ENCODE measurements at regions not wholly inside any gene's neighbourhood (a gene's known extent, or its start where the extent isn't known, plus 50 kb on each side); places are given as distances from the start of the nearest gene placed in this dataset.
"Not testable (repeated sequence)": the region's sequence is repeated elsewhere in the genome, so short reads cannot be mapped to it uniquely, and the experiment has no call there.

DNA sequence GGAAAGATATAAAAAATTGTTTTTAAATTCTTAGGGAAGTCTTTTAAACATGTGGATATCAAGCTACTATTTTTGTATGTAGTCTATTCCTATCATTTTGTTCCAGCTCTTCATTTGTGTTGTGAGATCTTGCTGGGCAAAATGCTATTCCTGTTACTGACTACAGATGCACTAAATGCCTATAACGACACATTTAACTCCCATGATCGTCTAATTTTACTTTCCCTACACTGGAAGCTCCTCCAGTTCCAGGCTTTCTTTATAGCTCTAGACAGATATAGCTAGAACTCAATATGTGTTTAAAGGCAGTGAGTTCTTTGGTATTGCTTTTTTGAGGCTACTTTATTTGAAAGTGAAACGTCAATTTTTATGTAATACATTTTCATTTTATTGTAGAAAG lies 971.5 kb upstream of the CITED2 start:
- no peak for DNase-seq

DNA sequence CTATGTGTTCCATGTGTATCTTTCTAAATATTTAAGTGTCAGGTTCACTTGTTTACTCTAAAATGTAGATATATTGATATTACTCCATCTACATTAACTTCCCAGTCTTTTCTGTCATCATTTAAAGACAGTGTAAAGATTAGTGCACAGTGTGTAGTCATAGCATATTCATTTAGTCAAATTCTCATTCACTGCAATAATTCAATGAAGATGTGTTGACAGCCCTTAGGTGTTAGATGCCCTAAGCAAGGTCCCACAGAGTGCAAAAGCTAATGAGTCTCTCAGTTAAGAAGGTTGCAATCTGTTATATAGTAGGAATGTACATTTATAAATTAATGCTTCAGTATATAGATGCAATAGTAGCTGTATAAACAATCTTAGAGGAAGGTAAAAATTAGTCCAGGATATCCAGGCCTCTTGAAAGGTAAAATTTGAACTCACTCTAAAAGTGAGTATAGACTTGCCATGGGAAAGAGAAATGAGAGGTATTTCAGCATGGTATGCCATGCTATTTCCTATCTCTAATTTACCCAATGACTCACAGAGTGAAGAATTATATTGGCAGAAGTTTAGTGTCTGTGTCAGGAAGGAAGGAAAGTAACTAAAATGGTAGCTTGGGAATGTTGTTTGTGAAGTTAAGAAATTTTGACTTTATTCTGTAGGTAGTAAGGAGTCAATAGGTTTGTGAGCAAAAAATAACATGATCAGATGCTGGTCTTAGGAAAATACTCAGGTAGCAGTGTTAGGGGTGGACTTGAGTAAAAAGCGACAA lies 969.9 kb upstream of the CITED2 start:
- no peak for DNase-seq

DNA sequence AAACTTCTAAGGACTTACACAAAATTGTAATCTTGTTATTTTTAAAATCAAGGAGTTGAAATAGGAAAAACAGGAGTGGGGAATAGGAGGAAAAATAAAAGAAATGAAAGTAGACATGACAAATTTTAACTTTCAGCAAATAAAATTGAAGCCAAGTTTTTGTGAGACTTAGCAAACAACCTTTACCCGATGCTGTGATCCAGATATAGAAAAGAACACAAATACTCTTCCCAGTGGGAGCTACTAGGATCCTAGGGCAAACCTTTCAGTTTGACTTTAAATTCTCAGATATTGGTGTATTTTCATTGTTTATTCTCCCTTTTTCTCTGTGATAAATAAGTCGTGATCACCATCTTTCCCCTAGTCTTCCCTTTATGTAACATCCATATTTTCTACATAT lies 968.7 kb upstream of the CITED2 start:
- no peak for DNase-seq

DNA sequence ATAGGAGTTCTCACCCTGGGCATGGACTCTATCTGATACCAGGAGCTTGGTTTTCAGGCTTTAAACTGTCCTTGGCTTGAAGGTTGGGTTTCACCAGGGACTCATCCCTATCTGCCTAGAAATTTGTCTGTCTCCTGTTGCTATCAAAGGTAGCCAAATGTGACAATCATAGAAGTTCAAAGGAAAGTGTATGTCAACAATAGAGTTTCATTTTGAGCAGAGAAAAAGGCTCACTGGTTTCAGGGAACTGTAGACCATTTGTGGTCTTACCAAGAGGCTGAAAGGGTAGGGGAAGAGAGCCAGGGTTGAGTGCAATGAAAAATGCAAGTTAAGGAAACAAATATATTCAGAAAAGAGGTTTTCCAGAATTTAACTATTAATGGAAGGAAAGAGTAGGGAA lies 966.8 kb upstream of the CITED2 start:
- no peak for DNase-seq

DNA sequence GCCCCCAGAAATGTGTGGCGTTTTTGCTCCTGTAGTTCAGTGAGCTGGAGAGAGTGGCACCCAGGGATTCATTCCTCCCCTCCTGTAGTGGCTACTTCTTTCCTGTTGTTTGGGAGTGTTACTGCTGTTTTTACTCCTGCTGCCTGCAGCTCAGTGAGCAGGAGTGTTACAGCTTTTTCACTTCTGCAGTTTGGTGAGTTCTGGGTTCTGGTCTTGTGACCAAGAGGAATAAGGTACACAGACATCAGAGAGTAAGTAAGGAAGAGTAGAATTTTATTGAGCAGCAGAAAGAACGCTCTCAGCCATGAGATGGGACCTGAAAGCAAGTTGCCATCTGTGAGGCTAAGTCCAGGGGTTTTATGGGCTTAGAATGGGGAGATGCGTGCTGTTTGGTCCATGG lies 966.3 kb upstream of the CITED2 start:
- DNase-seq = no peak

DNA sequence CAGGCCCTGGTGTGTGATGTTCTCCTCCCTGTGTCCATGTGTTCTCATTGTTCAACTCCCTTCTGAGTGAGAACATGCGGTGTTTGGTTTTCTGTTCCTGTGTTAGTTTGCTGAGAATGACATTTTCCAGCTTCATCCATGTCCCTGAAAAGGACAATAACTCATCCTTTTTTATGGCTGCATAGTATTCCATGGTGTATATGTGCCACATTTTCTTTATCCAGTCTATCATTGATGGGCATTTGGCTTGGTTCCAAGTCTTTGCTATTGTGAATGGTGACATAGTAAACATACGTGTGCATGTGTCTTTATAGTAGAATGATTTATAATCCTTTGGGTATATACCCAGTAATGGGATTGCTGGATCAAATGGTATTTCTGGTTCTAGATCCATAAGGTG lies 964.6 kb upstream of the CITED2 start:
- DNase-seq = not testable (repeated sequence)

DNA sequence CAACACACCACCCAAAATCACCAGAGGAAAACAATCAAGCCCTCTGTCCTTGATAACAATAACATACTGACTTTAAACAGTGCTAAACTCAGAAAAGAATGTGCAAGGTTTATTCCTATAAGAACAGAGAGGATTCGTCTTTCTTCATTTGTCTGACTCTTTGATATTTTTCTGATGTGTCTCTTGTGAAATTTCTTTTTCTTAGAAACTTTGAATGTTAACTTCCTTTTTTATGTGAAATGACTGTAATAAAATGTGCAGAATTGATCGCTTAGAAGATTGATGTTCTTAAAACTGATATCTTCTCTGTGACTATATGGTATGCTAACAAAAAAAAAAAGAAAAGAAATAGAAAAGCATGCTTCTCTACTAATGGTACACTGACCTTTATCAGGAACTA lies 947.4 kb upstream of the CITED2 start:
- DNase-seq = no peak

DNA sequence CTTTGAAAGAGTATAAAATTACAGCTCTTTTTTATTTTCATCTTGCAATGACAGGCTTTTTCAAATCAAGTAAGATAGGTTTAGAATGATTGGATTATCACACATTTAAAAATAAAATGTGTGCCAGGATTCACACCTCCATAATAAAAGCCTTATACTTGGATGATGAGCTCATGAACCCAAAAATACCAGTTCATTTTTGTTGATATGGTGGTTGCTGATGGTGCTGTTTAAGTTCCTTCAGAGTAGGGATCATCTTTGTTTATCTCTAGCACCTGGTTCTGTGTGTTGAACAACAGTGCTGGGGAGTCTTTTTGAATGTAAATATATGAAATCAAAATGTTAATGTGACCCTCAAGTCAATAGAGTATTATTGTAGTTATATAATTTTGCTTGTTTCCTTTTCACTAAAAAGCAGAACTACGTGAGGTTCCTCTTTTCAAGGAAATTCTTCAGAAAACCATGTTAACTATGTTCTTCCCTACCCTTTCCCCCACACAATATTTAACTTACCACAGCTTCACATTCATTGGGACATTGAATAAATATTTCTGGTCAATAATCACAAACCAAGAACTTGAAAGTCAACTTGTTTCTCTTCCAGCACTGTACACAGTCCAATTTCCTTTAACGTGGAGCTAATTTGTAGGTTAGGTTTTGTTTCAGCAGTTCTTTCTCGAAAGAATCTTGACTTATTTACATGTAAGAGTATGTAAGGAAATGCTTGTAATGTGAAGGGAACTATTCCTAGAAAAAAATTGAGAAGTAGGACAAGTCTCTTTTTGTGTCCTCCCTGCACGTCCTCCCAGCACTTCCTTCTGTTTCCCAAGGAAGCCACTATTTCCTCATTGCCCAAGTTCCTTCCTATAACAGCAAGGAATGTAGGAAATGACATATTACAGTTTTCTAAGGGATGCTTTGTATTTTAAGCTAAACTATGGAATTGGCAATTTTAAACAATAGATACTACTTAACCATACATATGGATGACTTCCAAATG lies 945.9 kb upstream of the CITED2 start:
- DNase-seq = no peak

DNA sequence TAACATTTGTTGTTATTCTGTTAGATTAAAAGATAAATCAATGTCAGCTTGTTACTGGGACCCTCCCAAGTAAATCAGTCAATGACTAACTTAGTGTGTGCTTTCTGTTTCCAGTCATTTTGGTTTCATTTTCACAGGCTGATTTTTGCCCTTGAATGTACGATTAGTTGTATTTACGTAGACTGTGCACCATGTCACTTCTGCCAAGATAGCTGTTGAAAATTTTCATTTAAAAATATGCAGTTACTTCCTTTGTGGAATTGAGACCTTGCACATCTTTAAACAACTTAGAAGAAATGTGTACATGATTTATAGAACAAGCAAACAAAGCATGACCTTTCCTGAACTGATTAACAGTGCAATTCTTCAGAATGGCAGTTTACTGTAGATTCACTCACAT lies 944.8 kb upstream of the CITED2 start:
- no peak for DNase-seq

DNA sequence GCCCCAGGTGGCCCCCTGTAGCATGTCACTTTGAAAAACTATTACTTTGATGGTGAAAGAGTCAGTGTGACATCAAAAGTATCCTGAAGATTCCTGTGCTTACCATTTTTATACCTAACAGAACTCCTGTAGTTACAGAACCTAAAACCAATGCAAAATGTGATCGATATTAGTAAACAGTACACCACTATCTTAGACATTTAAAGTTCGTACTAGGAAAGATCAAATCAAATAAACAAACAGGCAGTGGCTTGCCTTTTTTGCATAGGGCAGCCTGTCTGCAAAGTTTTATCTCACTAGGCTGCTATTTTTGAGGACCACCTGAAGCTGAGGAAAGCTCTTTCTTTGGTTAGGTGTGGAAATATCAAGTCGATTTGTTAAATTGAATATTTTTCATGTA lies 944.0 kb upstream of the CITED2 start:
- no peak for DNase-seq

DNA sequence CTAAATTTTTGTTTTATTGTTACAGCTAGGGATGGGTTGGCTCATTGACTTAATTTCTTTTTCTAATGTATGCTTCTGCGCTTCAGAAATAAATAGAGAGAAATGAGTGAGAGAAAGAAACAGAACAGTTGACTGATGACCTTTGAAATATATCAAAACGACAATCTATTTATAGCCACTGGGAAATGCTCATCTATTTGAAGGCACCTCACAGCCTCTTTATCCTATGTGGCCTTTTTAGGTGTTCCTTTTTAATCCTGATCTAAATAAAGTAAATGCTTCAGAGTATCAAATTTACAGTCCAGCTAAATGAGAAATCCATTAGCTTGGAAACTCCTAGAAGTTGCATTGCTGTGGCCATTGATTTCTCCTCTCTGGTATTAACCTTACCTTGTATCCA lies 943.5 kb upstream of the CITED2 start:
- DNase-seq = no peak

DNA sequence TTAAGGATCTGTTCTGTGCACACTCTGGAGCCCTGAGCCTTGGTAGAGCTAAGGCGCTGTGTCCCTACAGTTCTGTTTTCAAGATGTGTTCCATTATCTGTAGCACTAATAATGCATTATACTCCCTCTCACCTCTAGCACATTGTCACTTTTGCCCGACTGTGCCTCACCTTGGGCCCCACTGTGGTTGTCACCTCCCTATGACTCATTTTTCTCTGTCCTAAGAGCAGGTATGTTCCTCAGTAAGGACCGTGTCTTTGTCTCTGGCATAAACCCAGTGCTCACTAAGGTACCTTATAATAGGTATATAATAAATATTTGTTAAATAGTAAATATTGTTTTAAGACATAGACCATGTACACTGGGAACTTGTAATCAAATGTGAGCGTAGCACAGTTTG lies 942.5 kb upstream of the CITED2 start:
- DNase-seq = no peak

DNA sequence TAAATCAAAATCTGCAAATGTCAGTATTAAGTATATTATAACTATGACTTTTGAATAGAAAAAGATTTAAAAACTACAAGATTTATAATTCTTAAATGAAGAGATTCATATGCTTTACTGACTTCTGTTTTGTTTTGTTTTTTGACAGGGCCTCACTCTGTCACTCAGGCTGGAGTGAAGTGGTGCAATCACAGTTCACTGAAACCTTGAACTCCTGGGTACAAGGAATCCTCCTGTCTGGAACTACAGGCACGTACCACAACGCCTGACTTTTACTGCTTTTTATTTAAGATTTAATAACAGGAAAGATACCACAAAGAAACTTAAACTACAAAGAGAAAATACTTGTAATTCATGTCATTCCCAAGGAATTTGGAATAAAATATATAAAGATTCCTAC lies 940.2 kb upstream of the CITED2 start:
- DNase-seq = no peak

DNA sequence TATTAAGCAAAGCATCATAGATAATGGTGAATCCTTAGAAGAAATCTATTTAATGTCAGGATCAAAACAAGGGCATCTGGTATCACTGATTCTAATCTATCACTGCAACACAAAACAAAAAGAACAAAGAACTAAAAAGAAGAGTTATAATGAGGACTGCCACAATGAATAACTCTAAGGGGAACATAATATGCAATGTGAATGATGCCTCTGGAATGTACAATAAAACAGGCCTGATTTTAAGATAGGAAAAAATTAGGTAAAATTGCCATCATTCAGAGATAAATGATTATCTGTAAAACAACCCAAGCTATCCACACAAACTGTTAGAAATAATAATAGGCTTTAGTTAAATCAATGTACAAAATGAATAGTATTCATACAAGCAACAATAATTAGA lies 936.7 kb upstream of the CITED2 start:
- DNase-seq = no peak

DNA sequence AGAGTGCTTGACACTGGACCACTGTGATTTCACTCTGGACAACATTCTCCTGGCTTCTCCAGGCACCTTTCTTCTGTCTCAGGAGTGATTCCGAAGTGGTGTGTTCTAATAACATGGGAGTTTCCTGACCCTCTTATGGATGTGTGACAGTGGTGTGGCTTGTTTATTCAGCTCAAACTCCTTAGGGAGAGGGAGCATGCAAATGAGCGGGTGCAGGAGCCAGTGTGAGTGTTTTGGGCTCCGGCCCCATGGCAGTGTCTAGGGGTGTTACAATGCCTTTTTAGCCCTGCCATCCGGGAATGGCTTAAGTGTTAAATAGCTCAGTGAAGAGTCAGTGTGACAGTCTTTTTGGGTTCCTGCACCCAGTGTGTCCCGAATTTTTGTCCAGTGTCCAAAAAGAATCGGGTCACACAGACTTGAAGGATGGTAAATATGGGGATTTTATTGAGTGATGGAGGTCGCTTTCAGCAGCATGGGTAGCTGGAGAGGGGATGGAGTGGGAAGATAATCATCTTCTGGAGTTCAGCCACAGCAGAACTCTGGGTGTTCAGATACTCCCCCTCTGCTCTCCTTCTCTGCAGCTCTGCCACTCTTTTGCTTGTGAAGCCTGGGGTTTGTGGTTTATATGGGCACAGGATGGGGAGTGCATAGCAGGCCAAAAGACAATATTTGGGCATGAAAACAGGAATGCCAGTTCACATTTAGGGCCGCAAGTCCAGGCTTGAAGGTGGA lies 928.9 kb upstream of the CITED2 start:
- DNase-seq = no peak

DNA sequence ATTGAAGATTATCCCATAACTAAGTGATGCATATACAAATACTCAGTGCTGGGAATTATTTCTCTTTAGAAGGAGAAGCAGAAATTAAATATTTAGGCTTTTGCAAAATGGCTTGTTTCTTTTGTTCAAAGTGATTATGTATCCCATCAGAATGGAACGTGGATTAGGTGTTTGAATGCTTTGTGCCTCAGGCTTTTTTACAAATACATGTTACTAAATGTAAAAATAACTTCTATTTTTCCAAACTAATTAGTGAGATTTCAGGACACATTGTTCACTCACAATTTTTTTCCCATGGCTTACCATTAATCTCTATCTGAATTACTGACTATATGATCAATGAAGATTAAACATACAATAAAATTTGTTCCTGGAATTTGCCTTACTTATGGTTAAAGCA lies 925.9 kb upstream of the CITED2 start:
- DNase-seq = no peak

DNA sequence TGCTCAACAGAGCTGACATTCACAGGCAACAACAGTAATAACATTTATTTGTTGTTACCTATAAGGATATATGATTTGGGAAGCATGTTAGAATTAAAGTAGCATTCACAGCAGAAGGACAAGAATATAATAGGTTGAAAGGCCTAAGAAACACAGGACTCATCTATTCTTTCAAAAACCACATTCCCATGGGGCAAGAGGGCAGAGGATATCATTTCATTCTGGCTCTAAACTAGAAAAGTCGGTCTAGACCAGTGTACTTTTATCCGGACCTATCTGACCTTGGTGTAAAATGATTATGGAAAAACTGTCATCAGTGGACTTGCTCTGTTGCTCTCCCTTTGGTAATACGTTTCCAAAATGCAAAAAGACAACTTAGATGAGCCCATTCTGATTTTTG lies 914.7 kb upstream of the CITED2 start:
- DNase-seq = no peak

DNA sequence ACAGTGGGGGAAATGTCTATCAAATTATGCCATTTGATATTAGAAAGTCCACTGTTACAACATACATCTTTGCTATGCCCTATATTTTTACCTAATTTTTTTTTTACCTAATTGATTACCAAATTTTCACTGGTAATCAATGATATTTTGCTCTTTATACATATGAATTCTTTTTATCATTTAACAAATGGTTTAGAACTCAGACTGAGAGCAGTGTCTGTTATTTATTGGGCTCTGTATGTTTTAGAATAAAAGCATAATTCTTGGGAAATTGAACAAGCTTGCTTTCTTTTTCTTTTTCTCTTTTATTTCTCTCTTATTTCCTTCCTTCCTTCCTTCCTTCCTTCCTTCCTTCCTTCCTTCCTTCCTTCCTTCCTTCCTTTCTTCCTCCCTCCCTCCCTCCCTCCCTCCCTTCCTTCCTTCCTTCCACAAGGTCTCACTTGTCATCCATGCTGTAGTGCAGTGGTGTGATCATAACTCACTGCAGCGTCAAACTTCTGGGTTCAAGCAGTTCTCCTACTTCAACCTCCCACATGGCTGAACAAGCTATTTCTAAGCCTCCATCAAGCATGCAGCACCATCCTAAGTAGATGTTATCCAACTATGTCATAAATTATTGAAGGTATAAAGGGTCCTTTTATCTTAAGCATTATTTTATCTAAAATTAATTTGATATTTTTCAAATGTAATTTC lies 911.7 kb upstream of the CITED2 start:
- DNase-seq = no peak

DNA sequence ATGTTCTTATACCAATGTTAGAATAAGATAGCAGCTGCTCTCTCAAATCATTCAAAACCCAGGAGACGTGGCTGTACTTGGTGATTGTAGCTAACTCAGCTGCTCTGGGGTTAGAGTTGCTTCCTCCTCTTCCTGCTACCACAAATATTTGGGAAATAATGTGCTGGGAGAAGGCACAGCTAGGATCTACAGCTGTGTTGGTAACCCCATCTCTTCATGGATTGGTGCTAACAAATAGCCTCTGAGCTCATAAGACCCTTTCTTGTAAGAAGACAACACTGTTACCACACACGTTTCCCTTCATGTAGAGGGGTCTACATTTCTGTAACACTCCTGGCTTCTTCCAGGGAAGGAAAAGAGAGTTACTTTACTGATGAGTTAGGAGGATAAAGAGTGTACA lies 911.0 kb upstream of the CITED2 start:
- no peak for DNase-seq

DNA sequence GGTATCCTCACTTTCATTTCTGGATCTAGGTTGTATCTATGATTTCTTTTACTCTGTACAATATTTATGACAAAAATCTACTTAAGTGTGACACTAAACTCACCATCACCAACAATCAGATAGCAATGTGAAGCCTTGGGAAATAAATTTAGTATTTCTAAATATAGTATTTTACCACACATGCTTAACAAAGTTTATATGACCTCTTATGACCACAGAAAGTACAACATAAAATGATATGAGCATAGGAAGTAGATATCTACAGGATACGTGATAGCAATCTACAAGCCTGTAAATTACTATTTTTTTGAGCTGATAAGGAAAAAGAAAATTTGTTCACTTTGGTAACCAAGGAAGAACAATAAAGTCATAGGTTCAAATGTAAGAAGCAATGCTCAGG lies 910.4 kb upstream of the CITED2 start:
- no peak for DNase-seq

DNA sequence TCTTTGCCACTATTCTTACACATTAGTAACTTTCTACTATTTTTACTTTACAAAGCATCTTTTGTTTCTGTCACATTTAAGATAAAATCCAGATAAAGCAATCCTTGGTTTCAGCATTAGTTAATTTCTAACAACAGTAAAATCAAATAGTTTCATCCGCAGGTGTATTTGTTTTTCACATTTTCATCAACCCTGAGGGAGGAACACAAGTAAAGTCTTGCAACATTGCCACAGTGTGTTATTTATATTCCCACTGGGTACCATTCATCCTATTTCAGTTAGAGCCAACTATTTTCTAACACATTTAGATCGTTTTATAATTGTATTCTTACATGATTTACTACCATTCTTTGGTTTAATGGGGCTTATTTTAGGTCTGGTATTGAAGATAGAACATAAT lies 908.7 kb upstream of the CITED2 start:
- DNase-seq = no peak

DNA sequence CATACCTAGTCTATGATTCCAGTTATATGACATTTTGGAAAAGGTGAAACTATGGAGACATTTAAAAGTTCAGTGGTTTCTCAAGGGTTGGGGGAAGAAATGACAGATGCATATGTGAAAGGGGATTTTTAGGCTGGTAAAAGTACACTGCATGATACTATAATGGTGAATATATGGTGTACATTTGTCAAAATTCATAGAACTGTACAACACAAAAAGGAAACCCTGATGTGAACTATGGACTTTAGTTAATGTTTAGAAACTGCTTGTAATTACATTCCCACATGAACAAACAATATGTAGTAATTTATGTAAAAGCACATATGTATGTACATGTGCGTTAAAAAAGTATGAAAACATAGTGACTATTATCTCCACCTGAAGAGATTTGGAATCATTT lies 907.3 kb upstream of the CITED2 start:
- no peak for DNase-seq

DNA sequence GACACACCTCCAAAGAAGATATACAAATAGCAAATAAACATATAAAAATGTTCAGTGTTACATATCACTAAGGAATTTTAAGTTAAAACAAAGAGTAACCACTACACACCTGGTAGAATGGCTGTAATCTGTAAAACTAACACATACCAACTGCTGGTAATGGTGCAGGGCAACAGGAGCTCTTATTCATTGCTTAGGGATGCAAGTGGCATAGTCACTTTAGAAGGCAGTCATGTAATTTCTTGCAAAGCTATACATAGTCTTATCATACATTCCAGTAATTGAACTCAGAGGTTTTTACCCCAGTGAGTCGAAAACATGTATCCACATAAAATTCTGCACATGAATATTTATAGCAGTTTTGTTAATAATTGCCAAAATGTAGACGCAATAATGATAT lies 906.8 kb upstream of the CITED2 start:
- DNase-seq = no peak

Data from activated CD4-positive, alpha-beta T cell treated with anti-CD3 and anti-CD28 coated beads, Interleukin-2, amount 50 U/mL, for 1 hour (primary cell).